OCI-LY1 (cell line): ENCODE measurements at regions not wholly inside any gene's neighbourhood (a gene's known extent, or its start where the extent isn't known, plus 50 kb on each side); places are given as distances from the start of the nearest gene placed in this dataset.

ENCODE experiments used
- EZH2 ChIP-seq: fragments of 200-600 bp; sonication (generic), shearing (Covaris generic); IDR thresholded peaks from 2 replicates; pipeline ENCODE4 v1.8.0; 2017; ENCODE audit warnings: borderline replicate concordance, mixed run types, mild to moderate bottlenecking, antibody characterized with exemption, low read length, moderate library complexity, mixed read lengths
- TF ChIP-seq, protein P1 (sequence below): fragments of 200-600 bp; sonication (generic), shearing (Covaris generic); IDR thresholded peaks from 2 replicates; pipeline ENCODE4 v1.5.1; 2017; ENCODE audit warnings: mild to moderate bottlenecking, antibody characterized with exemption, low read length, moderate library complexity, mixed read lengths

DNA sequence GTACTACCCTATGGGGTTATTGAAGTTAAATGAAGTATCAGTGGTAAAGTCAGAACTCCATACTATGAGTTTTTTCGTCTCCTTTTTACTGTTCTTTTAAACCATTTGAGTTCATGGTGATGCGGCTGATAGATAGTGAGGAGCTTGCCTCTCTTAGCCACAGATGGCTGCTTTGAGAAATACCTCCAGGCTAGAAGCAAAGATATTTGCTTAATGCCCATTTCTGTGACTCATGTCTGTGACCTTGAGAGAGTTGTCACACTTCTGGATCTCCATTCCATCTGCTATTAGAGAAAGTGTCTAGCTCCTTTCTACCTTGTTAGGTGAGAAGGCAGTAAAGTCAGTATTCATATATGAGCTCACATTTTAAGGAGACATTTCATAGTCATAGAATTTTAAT lies 89.5 kb upstream of the PLXNA2 start:
- TF ChIP-seq, protein P1, sequence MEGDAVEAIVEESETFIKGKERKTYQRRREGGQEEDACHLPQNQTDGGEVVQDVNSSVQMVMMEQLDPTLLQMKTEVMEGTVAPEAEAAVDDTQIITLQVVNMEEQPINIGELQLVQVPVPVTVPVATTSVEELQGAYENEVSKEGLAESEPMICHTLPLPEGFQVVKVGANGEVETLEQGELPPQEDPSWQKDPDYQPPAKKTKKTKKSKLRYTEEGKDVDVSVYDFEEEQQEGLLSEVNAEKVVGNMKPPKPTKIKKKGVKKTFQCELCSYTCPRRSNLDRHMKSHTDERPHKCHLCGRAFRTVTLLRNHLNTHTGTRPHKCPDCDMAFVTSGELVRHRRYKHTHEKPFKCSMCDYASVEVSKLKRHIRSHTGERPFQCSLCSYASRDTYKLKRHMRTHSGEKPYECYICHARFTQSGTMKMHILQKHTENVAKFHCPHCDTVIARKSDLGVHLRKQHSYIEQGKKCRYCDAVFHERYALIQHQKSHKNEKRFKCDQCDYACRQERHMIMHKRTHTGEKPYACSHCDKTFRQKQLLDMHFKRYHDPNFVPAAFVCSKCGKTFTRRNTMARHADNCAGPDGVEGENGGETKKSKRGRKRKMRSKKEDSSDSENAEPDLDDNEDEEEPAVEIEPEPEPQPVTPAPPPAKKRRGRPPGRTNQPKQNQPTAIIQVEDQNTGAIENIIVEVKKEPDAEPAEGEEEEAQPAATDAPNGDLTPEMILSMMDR: no peak
- TF ChIP-seq EZH2: no peak
